ENCODE measurements at regions not wholly inside any gene's neighbourhood (a gene's known extent, or its start where the extent isn't known, plus 50 kb on each side); places are given as distances from the start of the nearest gene placed in this dataset.

DNA sequence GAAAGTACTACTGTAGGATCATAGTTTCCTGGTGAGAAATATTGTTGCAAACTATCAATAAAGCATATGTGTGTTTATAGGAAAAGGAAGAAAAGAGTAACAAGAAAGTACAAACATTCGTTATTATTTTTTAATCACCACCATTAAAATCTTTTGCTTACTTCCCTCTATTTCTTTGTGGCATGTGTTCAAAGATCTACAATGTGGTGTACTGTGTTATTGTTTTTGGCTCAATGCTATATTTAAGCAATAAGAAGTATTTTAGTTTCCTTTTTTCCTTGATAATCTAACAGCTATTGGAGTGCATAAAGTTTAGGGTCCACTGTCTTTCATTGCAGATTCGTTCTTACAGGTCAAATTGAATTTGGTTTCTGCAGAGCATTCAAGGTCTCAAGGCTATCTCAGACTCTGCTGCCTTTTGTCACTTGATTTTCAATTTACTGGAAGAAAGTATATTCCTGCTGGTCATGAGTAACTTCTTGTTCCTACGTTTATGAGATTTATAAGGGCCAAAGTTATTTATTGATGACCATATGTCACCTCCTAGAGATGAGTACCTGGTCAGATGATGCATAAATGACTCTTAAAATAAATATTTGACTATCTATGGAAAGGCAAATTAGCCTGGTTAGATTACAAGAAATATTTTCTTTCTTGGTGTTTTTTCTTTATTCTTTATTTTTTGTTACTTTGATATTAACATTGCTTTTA lies 323.0 kb downstream of the TMEM167A start:
- TF ChIP-seq, protein P1, sequence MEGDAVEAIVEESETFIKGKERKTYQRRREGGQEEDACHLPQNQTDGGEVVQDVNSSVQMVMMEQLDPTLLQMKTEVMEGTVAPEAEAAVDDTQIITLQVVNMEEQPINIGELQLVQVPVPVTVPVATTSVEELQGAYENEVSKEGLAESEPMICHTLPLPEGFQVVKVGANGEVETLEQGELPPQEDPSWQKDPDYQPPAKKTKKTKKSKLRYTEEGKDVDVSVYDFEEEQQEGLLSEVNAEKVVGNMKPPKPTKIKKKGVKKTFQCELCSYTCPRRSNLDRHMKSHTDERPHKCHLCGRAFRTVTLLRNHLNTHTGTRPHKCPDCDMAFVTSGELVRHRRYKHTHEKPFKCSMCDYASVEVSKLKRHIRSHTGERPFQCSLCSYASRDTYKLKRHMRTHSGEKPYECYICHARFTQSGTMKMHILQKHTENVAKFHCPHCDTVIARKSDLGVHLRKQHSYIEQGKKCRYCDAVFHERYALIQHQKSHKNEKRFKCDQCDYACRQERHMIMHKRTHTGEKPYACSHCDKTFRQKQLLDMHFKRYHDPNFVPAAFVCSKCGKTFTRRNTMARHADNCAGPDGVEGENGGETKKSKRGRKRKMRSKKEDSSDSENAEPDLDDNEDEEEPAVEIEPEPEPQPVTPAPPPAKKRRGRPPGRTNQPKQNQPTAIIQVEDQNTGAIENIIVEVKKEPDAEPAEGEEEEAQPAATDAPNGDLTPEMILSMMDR (IDR thresholded peaks at IDR 0.05; ENCODE audit: insufficient read depth, low read length), result no peak
- TF ChIP-seq SPI1 (IDR thresholded peaks at IDR 0.05; ENCODE audit: borderline replicate concordance, low read depth) (no peak), POLR2AphosphoS5 (IDR thresholded peaks at IDR 0.05; ENCODE audit: low read depth) (no peak)

Measured in HL-60 (cell line).